LoVo (cell line): ENCODE measurements at regions not wholly inside any gene's neighbourhood (a gene's known extent, or its start where the extent isn't known, plus 50 kb on each side); places are given as distances from the start of the nearest gene placed in this dataset.
"Not testable (repeated sequence)": the region's sequence is repeated elsewhere in the genome, so short reads cannot be mapped to it uniquely, and the experiment has no call there.

Experiments used
- DNase-seq: peaks from one replicate; pipeline ENCODE4 v3.0.0-alpha.2; 2016; ENCODE audit warnings: low spot score

- DNase-seq: no peak
These were observed 689.7 kb upstream of the PHF14 start for GRCh38 chr7:10284001-10284400.

DNA sequence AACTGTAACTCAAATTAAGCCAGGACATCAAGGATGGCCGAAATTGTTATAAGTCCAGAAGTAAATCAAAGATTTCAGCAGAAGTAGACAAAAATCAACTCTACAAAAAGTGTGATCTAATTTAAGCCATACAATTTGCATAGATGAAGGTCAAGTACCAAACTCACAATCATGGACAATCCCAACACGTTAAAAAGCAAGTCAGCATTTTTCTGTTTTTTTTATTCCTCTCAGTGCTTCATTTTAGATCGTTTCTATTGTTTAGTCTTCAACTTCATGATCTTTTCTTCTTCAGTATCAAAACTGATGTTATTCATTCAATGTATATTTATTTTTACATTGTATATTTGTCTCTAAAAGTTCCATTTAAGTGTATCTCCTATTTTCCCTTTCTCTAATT lies 674.3 kb upstream of the PHF14 start:
- no peak for DNase-seq

DNA sequence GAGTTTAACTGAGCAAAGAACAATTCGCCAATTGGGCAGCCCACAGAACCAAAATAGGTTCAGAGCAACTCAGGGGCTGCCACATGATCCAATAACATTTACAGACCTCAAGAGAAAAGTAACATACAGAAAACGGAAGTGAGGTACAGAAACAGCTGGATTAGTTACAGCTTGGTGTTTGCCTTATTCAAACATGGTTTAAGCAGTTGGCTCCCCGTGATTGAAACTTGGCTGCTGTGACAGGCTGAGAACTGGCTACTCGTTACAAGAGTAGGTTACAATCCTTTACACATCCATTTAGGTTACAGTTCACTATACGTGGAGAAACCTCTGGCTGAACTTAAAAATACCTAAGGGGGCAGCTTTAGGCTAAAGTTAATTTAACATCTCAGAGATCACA lies 673.1 kb upstream of the PHF14 start:
- DNase-seq: no peak

- DNase-seq: no peak
These were observed 665.4 kb upstream of the PHF14 start for GRCh38 chr7:10308276-10308675.

DNA sequence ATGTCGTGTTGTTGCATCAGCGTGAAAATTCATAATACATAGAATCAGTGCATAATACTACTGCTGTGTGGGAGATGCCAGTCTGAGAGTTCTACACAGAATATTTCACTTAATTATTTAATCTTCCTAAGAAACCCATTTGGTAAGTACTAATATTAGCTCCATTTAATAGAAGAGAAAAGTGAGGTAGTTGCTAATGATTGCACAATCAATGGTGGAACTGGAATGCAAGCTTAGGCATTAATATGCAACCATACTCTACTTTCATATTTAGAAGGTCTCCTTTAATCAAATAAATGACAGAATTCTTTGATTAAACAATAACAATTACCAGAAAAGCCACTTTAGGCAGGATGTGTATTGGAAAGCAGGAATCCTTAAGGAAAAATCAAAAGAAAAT lies 660.7 kb upstream of the PHF14 start:
- DNase-seq: no peak

GRCh38 chr7:10315881-10316280 lies 657.8 kb upstream of the PHF14 start:
- no peak for DNase-seq

DNA sequence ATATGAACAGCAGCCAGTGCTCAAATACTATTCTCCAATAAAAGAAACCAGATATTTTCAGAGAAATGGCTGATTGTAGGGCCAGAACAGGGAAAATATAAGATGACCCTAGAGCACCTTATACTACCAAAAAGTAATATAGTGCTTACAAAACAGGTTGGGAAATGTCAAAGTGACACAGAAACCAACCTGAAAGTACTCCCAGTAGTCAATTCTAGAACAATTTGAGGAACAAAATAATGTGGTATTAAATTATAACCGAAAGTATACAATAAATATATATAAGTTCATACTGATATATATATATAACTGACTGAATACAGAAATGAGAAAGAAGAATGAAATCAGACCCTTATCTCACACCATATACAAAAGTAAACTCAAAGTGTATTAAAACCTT lies 657.2 kb upstream of the PHF14 start:
- no peak for DNase-seq

DNA sequence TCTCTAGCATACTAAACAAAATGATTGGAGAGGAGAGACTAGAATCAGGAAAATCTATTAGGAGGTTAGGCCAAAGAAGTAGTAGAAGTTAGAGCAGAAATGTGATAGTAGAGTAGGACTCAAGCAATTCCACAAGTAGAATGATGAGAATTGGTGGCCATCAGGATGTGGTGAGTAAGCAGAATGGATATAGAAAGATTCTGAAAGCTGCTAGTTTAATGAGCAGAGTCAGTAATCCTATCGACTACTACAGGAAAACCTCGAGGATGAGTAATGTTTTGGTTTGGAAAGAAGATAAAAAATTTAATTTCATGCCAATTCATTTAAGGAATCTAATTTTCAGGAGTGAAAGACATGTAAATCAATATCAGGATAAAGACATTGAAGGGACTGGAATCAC lies 648.3 kb upstream of the PHF14 start:
- DNase-seq: no peak

GRCh38 chr7:10343108-10343507 lies 630.6 kb upstream of the PHF14 start:
- DNase-seq: no peak

DNA sequence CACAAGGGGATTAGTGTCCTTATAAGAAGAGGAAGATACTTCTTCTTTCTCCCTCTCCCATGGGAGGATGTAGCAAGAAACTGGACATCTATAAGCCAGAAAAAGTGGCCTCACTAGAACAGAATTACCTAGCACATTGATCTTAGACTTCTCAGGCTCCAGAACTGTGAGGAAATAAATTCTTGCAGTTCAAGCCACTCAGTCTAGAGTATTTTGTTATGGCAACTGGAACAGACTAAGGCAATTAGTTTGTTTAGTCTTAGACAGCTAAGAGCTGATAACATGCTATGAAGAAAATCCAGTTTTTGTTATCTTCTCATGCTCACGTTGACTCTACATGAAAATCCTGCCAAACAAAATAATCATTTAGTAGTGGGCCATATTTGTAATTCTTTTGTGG lies 627.6 kb upstream of the PHF14 start:
- no peak for DNase-seq

DNA sequence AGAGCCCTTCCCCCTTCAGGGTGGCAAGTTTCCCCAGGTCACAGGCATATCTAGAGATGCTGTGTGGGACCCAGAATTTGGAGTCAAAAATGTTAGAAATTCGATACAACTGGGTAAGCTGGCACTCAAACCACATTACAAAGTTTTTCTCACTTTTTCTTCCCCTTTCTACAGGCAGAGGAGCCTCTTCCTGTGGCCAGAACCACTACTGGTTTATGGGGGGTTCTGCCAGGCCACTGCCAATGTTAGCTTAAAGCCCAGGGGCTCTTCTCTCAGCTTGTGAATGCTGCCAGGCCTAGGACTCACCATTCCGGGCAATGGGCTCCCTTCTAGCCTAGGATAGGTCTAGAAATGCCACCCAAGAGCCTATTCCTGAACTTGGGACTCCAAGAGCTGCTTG lies 617.9 kb upstream of the PHF14 start:
- DNase-seq: no peak

DNA sequence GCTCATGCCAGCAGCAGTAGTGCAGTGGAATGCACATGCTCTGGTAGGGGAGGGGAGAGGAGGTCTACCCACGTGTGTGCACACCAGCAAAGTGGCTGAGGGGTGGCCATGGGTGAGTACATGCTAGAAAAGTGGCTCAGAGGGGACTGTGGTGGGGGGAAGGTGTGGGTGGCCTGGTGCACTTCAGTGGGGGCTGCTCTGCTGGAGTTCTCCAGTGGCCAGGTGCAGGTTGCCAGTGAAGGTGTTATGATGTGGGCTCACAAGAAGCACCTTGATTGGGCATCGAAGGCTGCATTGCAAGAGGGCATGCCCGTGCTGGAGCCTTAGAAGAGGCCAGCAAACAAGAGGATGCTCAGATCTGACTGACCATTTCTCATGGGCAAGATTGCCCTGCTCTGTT lies 613.6 kb upstream of the PHF14 start:
- DNase-seq: no peak

- no peak for DNase-seq
These were observed 571.9 kb upstream of the PHF14 start for GRCh38 chr7:10401793-10402192.

DNA sequence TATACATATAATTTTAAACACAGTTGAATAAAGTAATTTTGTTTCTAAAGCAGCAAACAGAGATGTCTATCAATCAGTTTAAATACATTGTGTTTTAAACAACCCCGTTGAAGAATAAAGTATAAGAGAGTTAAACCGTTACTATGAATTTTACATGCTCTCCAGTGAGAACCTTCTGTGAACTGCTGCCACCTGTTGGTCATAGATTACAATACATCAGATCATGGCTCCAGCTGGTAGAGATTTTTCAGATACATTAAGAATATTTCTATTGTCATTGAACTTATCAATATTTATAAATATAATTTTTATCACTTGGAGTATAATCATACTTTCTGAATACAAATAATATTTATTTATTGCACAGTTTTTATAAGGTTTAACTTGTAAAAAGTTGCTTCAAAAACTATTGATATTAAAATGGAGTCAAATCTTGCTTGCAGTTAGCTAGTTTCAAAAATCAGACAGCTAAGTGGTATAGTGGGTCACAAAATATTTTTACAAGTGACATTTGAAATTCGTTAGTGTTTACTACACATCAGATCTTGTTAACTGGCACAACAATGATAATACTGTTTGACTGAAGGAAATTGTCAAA lies 561.2 kb upstream of the PHF14 start:
- peak; percentile 70 for DNase-seq

- no peak for DNase-seq
These were observed 554.7 kb upstream of the PHF14 start for GRCh38 chr7:10418985-10419384.

- DNase-seq: no peak
These were observed 544.6 kb upstream of the PHF14 start for GRCh38 chr7:10429031-10429430.

- no peak for DNase-seq
These were observed 544.2 kb upstream of the PHF14 start for GRCh38 chr7:10429511-10429910.

GRCh38 chr7:10436302-10436701 lies 537.4 kb upstream of the PHF14 start:
- no peak for DNase-seq

DNA sequence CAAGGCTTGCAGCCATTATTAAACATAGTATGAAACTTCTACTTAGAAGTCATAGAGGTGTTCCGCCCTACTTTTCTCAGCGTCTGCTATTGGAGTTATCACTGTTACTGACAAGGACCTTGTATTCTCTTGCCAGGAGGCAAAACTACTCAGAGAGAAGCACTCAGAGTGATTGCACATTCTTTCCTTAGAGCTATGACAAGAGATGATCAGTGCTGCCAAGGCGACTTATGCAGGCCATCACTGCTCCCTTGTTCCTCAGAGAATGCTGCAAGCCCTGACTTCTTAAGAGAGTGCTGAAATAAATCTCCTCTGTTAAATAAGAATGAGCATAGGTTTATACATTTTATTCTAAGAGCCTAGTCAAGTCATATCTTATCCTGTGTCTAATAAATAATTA lies 534.6 kb upstream of the PHF14 start:
- DNase-seq: no peak

- DNase-seq: no peak
These were observed 517.7 kb upstream of the PHF14 start for GRCh38 chr7:10455936-10456335.

DNA sequence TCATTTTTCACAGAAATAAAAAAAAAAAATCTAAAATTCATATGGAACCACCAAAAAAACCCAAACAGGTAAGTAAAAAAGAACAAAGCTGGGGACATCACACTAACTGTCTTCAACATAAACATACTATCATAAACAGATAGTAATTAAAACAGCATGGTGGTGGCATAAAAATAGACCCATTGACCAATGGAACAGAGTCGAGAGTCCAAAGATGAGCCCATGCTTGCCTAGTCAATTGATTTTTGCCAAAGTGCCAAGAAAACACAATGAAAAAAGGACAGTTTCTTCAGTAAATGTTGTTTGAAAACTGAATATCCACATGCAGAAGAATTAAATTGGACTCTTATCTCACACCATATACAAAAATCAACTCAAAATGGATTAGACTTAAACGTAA lies 513.2 kb upstream of the PHF14 start:
- no peak for DNase-seq

GRCh38 chr7:10463701-10464100 lies 510.0 kb upstream of the PHF14 start:
- DNase-seq: no peak

DNA sequence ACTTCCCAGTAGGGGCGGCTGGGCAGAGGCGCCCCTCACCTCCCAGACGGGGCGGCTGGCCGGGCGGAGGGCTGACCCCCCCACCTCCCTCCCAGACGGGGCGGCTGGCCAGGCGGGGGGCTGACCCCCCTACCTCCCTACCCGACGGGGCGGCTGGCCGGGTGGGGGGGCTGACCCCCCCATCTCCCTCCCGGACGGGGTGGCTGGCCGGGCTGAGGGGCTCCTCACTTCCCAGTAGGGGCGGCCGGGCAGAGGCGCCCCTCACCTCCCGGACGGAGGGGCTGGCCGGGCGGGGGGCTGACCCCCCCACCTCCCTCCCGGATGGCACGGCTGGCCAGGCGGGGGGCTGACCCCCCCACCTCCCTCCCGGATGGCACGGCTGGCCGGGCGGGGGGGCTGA lies 508.1 kb upstream of the PHF14 start:
- DNase-seq: not testable (repeated sequence)

- DNase-seq: no peak
These were observed 504.8 kb upstream of the PHF14 start for GRCh38 chr7:10468908-10469307.

- no peak for DNase-seq
These were observed 504.2 kb upstream of the PHF14 start for GRCh38 chr7:10469476-10469875.
